ENCODE measurements at regions not wholly inside any gene's neighbourhood (a gene's known extent, or its start where the extent isn't known, plus 50 kb on each side); places are given as distances from the start of the nearest gene placed in this dataset.

GRCh38 chr13:80161896-80162295, 179.0 kb downstream of the SPRY2 start:
- TF ChIP-seq ZNF274 (IDR thresholded peaks at IDR 0.05; ENCODE audit: low read depth, low read length) (no peak), YY1 (IDR thresholded peaks at IDR 0.05; ENCODE audit: insufficient read depth, insufficient read length) (no peak), SUZ12 (IDR thresholded peaks at IDR 0.05; ENCODE audit: extremely low read depth, insufficient read depth, insufficient read length) (no peak)
